GM18508 (cell line): ENCODE measurements at regions not wholly inside any gene's neighbourhood (a gene's known extent, or its start where the extent isn't known, plus 50 kb on each side); places are given as distances from the start of the nearest gene placed in this dataset.
"Not testable (repeated sequence)": the region's sequence is repeated elsewhere in the genome, so short reads cannot be mapped to it uniquely, and the experiment has no call there.

Experiments used
- ATAC-seq: cut with Tn5 transposase; IDR thresholded peaks from one replicate; pipeline ENCODE4 v1.9.1; 2021; ENCODE audit warnings: moderate number of reproducible peaks; ENCODE audit not compliant: insufficient read depth, unreplicated experiment

- ATAC-seq: no peak
Observed at GRCh38 chr3:152745646-152746045, 89.3 kb upstream of the P2RY1 start.

GRCh38 chr3:152754303-152754702 lies 80.6 kb upstream of the P2RY1 start:
- ATAC-seq: no peak

- no peak for ATAC-seq
Observed at GRCh38 chr3:152756807-152757206, 78.1 kb upstream of the P2RY1 start.

GRCh38 chr3:152760024-152760563 lies 74.8 kb upstream of the P2RY1 start:
- ATAC-seq: no peak

- ATAC-seq: no peak
Observed at GRCh38 chr3:152760591-152760990, 74.3 kb upstream of the P2RY1 start.

- ATAC-seq: no peak
Observed at GRCh38 chr3:152768478-152768877, 66.5 kb upstream of the P2RY1 start.

- peak; percentile 81 for ATAC-seq
Observed at GRCh38 chr3:152769523-152769922, 65.4 kb upstream of the P2RY1 start.

GRCh38 chr3:152770296-152770695 lies 64.6 kb upstream of the P2RY1 start:
- ATAC-seq: no peak

- no peak for ATAC-seq
Observed at GRCh38 chr3:152771120-152771519, 63.8 kb upstream of the P2RY1 start.

GRCh38 chr3:152772674-152773225 lies 62.2 kb upstream of the P2RY1 start:
- no peak for ATAC-seq

- no peak for ATAC-seq
Observed at GRCh38 chr3:152773633-152774032, 61.3 kb upstream of the P2RY1 start.

GRCh38 chr3:152774230-152774629 lies 60.7 kb upstream of the P2RY1 start:
- not testable (repeated sequence) for ATAC-seq

GRCh38 chr3:152778022-152778421 lies 56.9 kb upstream of the P2RY1 start:
- ATAC-seq: no peak

GRCh38 chr3:152779653-152780052 lies 55.3 kb upstream of the P2RY1 start:
- no peak for ATAC-seq

- ATAC-seq: no peak
Observed at GRCh38 chr3:152780553-152780952, 54.4 kb upstream of the P2RY1 start.

- no peak for ATAC-seq
Observed at GRCh38 chr3:152785051-152785450, 49.9 kb upstream of the P2RY1 start.
